ENCODE measurements at regions not wholly inside any gene's neighbourhood (a gene's known extent, or its start where the extent isn't known, plus 50 kb on each side); places are given as distances from the start of the nearest gene placed in this dataset.
"Not testable (repeated sequence)": the region's sequence is repeated elsewhere in the genome, so short reads cannot be mapped to it uniquely, and the experiment has no call there.

DNA sequence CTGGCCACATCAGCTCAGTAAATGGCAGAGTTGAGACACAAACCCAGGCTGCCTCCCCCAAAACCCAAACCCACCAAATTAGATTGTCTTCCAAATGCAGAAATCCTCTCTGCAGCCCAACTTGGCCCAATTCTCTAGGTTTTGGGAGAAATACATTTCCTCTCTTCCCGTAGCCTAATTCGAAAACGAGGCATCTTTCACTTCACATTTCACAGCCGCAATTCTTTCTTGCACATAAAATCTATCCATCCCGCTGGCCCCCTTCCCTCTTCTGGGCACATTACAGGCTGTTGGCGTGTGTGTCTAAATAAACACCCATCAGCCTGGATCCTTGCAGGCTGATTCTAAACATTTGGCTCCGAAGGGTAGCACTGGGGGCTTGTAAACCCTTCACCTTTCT, 83.8 kb upstream of the VRK1 start:
- DNase-seq, result no peak
- in situ Hi-C loops (cut with HindIII; ENCODE audit: low pct_ligation_motif_present, low pct_unique_long_range_greater_than_20kb, low sequenced_read_pairs), result no loop called here

DNA sequence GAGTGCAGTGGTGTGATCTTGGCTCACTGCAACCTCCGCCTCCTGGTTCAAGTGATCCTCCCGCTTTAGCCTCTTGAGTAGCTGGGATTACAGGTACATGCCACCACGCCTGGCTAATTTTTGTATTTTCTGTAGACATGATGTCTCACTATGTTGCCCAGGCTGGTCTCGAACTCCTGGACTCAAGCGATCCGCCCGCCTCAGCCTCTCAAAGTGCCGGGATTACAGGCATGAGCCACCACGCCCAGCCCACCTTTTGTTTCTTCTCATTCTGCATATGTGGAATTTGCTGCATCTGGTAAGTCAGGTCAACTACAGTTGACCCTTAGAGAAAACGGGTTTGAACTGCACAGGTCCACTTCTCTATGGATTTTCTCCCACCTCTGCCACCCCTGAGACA, 82.6 kb upstream of the VRK1 start:
- DNase-seq; in situ Hi-C loops (cut with HindIII; ENCODE audit: low pct_ligation_motif_present, low pct_unique_long_range_greater_than_20kb, low sequenced_read_pairs): not testable (repeated sequence)

DNA sequence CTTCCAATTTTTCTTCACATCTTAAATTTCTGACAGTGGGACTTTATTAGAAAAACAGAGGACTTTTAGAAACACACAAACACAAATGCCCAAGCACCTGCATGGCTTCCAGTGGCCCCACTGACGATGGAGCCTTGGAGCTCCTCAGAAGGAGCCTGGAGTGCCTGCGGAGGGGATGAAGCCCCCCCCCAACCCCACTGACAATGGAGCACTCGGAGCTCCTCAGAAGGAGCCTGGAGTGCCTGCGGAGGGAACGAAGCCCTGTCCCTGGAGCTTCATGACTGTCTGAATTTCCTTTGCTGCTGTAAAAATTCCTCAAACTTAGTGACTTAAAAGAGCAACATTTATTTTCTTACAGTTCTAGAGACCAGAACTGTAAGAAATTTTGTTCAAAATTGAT, 80.1 kb upstream of the VRK1 start:
- in situ Hi-C loops (cut with HindIII; ENCODE audit: low pct_ligation_motif_present, low pct_unique_long_range_greater_than_20kb, low sequenced_read_pairs), result no loop called here
- no peak for DNase-seq

GRCh38 chr14:96718407-96718806, 78.8 kb upstream of the VRK1 start:
- in situ Hi-C loops (cut with HindIII; ENCODE audit: low pct_ligation_motif_present, low pct_unique_long_range_greater_than_20kb, low sequenced_read_pairs), result no loop called here
- DNase-seq, result no peak

- in situ Hi-C loops (cut with HindIII; ENCODE audit: low pct_ligation_motif_present, low pct_unique_long_range_greater_than_20kb, low sequenced_read_pairs), result not testable (repeated sequence)
These were observed 76.5 kb upstream of the VRK1 start for GRCh38 chr14:96720702-96721101.

GRCh38 chr14:96722736-96723135, 74.4 kb upstream of the VRK1 start:
- DNase-seq, result no peak
- in situ Hi-C loops (cut with HindIII; ENCODE audit: low pct_ligation_motif_present, low pct_unique_long_range_greater_than_20kb, low sequenced_read_pairs), result no loop called here

More at GRCh38 chr14:96720702-96721101, 76.5 kb upstream of the VRK1 start:
- DNase-seq, result not testable (repeated sequence)

GRCh38 chr14:96723946-96724345, 73.2 kb upstream of the VRK1 start:
- in situ Hi-C loops (cut with HindIII; ENCODE audit: low pct_ligation_motif_present, low pct_unique_long_range_greater_than_20kb, low sequenced_read_pairs), result no loop called here

GRCh38 chr14:96725232-96725631, 72.0 kb upstream of the VRK1 start:
- in situ Hi-C loops (cut with HindIII; ENCODE audit: low pct_ligation_motif_present, low pct_unique_long_range_greater_than_20kb, low sequenced_read_pairs), result no loop called here
- no peak for DNase-seq

More at GRCh38 chr14:96723946-96724345, 73.2 kb upstream of the VRK1 start:
- DNase-seq, result no peak

- DNase-seq, result no peak
- in situ Hi-C loops (cut with HindIII; ENCODE audit: low pct_ligation_motif_present, low pct_unique_long_range_greater_than_20kb, low sequenced_read_pairs), result no loop called here
These were observed 70.1 kb upstream of the VRK1 start for GRCh38 chr14:96727073-96727472.

DNA sequence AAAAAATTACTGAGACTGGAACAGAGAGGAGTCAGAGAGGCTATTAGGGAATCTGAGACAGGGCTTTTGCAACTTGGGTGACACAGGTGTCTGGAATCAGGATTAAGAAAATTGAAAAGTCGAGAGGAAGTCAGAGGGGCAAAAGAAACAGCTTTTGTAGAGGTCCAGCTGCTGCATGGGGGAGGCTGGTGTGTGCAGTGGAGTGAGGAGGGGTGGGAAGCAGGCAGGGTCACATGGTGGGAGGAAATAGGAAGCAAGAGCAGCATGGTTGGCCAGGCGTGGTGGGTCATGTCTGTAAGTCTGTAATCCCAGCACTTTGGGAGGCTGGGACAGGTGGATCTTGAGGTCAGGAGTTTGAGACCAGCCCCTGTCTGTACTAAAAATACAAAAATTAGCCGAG, 69.7 kb upstream of the VRK1 start:
- no peak for DNase-seq
- in situ Hi-C loops (cut with HindIII; ENCODE audit: low pct_ligation_motif_present, low pct_unique_long_range_greater_than_20kb, low sequenced_read_pairs), result no loop called here

- DNase-seq, result no peak
- in situ Hi-C loops (cut with HindIII; ENCODE audit: low pct_ligation_motif_present, low pct_unique_long_range_greater_than_20kb, low sequenced_read_pairs), result no loop called here
These were observed 69.0 kb upstream of the VRK1 start for GRCh38 chr14:96727980-96728717.

DNA sequence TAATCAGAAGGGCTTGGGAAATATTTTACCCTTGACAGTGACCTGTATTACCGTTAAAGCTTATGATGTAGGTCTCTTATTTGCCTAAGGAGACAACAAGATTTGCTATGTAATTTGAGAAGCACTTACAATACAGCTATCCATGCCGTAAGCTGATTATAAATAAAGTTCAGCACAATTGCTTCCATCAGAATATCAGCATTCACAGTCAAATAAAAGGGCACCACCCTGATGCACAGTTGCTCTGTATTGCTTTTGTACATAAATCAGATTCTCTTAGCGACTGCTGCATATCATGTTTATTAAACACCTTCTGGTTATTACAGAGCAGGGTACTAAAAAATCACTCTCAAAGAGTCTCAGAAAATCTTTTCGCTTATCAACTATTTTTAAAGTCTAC, 67.3 kb upstream of the VRK1 start:
- in situ Hi-C loops (cut with HindIII; ENCODE audit: low pct_ligation_motif_present, low pct_unique_long_range_greater_than_20kb, low sequenced_read_pairs), result no loop called here
- DNase-seq, result no peak

- in situ Hi-C loops (cut with HindIII; ENCODE audit: low pct_ligation_motif_present, low pct_unique_long_range_greater_than_20kb, low sequenced_read_pairs), result no loop called here
- DNase-seq, result no peak
These were observed 66.8 kb upstream of the VRK1 start for GRCh38 chr14:96730386-96730785.

- in situ Hi-C loops (cut with HindIII; ENCODE audit: low pct_ligation_motif_present, low pct_unique_long_range_greater_than_20kb, low sequenced_read_pairs), result no loop called here
- no peak for DNase-seq
These were observed 63.0 kb upstream of the VRK1 start for GRCh38 chr14:96734076-96734622.

GRCh38 chr14:96735526-96735925, 61.7 kb upstream of the VRK1 start:
- no peak for DNase-seq
- in situ Hi-C loops (cut with HindIII; ENCODE audit: low pct_ligation_motif_present, low pct_unique_long_range_greater_than_20kb, low sequenced_read_pairs), result no loop called here

- no peak for DNase-seq
- in situ Hi-C loops (cut with HindIII; ENCODE audit: low pct_ligation_motif_present, low pct_unique_long_range_greater_than_20kb, low sequenced_read_pairs), result no loop called here
These were observed 60.7 kb upstream of the VRK1 start for GRCh38 chr14:96736439-96736838.

GRCh38 chr14:96737881-96738280, 59.3 kb upstream of the VRK1 start:
- in situ Hi-C loops (cut with HindIII; ENCODE audit: low pct_ligation_motif_present, low pct_unique_long_range_greater_than_20kb, low sequenced_read_pairs), result no loop called here
- no peak for DNase-seq

- DNase-seq, result no peak
- in situ Hi-C loops (cut with HindIII; ENCODE audit: low pct_ligation_motif_present, low pct_unique_long_range_greater_than_20kb, low sequenced_read_pairs), result no loop called here
These were observed 57.8 kb upstream of the VRK1 start for GRCh38 chr14:96739200-96739910.

- in situ Hi-C loops (cut with HindIII; ENCODE audit: low pct_ligation_motif_present, low pct_unique_long_range_greater_than_20kb, low sequenced_read_pairs), result no loop called here
- peak; percentile 37 for DNase-seq
These were observed 55.8 kb upstream of the VRK1 start for GRCh38 chr14:96741151-96741977.
